Karpas-422 (cell line): ENCODE measurements at regions not wholly inside any gene's neighbourhood (a gene's known extent, or its start where the extent isn't known, plus 50 kb on each side); places are given as distances from the start of the nearest gene placed in this dataset.

Source experiments
- DNase-seq: peaks from one replicate; pipeline ENCODE4 v3.0.0-alpha.2; 2015
- H2AFZ ChIP-seq: fragments of 200-600 bp; sonication (generic); 2 replicates; pipeline ENCODE4 v1.6.1; 2014; ENCODE audit warnings: antibody characterized with exemption, low read length, mixed read lengths
- H3K27ac ChIP-seq: fragments of 200-600 bp; sonication (generic); 2 replicates; pipeline ENCODE4 v1.5.1; 2014; ENCODE audit warnings: mild to moderate bottlenecking, low read length, moderate library complexity
- H3K27me3 ChIP-seq: fragments of 200-600 bp; sonication (generic); 2 replicates; pipeline ENCODE4 v1.6.1; 2014; ENCODE audit warnings: low read length, mixed read lengths
- H3K36me3 ChIP-seq: fragments of 200-600 bp; sonication (generic); 2 replicates; pipeline ENCODE4 v1.6.1; 2014; ENCODE audit warnings: low read length, mixed read lengths; ENCODE audit not compliant: insufficient read depth
- H3K4me1 ChIP-seq: fragments of 200-600 bp; sonication (generic); 2 replicates; pipeline ENCODE4 v1.6.1; 2014; ENCODE audit warnings: mild to moderate bottlenecking, low read length, mixed read lengths
- H3K4me2 ChIP-seq: fragments of 200-600 bp; sonication (generic); 2 replicates; pipeline ENCODE4 v1.6.1; 2014; ENCODE audit warnings: low read length, low read depth, mild to moderate bottlenecking; ENCODE audit not compliant: poor library complexity, severe bottlenecking
- H3K4me3 ChIP-seq: fragments of 200-600 bp; sonication (generic); 2 replicates; pipeline ENCODE4 v1.5.1; 2014; ENCODE audit warnings: mild to moderate bottlenecking, antibody characterized with exemption, low read length, mixed read lengths
- H3K79me2 ChIP-seq: fragments of 200-600 bp; sonication (generic); 2 replicates; pipeline ENCODE4 v1.6.1; 2014; ENCODE audit warnings: mild to moderate bottlenecking, low read length, mixed read lengths
- H3K9ac ChIP-seq: fragments of 200-600 bp; sonication (generic); 2 replicates; pipeline ENCODE4 v1.6.0; 2014; ENCODE audit warnings: low read length
- H3K9me2 ChIP-seq: fragments of 200-600 bp; sonication (generic), shearing (Covaris generic); replicated peaks from 2 replicates; pipeline ENCODE4 v1.6.0; 2014; ENCODE audit warnings: mild to moderate bottlenecking, low read length, moderate library complexity; ENCODE audit not compliant: insufficient read depth
- H3K9me3 ChIP-seq: fragments of 300-700, 200-600 bp; sonication (generic); 2 replicates; pipeline ENCODE4 v1.6.1; 2014; ENCODE audit warnings: low read length, mixed read lengths
- H4K20me1 ChIP-seq: fragments of 200-600 bp; sonication (generic); 2 replicates; pipeline ENCODE4 v1.6.1; 2014; ENCODE audit warnings: mild to moderate bottlenecking, antibody characterized with exemption, low read length, low read depth; ENCODE audit not compliant: insufficient read depth

DNA sequence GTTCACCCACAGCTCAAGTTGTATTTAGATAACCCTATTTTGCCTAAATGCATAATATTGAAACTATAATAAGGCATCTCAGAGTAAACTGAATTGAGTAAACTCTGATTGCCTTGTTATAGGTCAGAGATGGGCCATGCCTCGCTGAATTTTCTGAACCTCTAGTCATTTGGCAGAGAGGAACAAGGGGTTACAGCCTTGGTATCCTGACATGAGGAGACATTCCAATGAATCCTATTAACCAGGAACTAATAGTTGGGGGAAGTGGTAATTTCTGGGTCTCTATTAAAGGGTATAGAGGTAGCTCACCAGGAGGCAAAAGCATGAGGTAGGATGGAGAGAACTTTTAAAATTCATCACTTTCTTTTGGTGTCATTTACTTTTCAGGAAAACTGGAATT lies 227.4 kb upstream of the CHST9 start:
- no peaks in the 10 kb centered on the region for H4K20me1 ChIP-seq
- H3K9me3 ChIP-seq: peaks cover 12% of the 10 kb centered on the region
- H3K4me3 ChIP-seq: no peak overlapping the region
- H3K27me3 ChIP-seq: no peaks in the 10 kb centered on the region
- no peak overlapping the region for H2AFZ ChIP-seq
- no peak overlapping the region for H3K4me2 ChIP-seq
- H3K9ac ChIP-seq: no peak overlapping the region
- H3K27ac ChIP-seq: no peak overlapping the region
- H3K36me3 ChIP-seq: no peaks in the 10 kb centered on the region
- no peaks in the 10 kb centered on the region for H3K4me1 ChIP-seq
- DNase-seq: no peak
- no peaks in the 10 kb centered on the region for H3K79me2 ChIP-seq
- no peaks in the 10 kb centered on the region for H3K9me2 ChIP-seq

DNA sequence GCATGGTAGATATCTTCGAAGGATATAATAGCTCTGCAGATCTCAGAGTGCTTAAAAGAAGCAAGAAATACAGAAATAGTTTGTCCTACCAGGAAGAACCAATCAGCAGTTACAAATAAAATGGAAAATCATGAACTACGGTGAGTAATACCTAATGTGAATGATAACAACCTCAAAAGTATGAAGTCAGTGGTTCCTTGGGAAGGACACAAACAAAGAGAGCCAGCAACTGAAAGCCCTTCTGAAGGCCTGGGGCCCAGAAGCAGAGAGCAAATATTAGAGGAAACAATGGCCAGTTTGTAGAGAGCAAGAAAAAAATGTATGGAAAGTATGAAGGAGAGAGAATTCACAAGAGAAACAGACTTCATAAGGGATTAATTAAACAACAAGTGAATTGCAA lies 226.8 kb upstream of the CHST9 start:
- no peaks in the 10 kb centered on the region for H3K36me3 ChIP-seq
- H3K9ac ChIP-seq: no peak overlapping the region
- no peaks in the 10 kb centered on the region for H4K20me1 ChIP-seq
- H3K4me1 ChIP-seq: no peaks in the 10 kb centered on the region
- no peak for DNase-seq
- no peaks in the 10 kb centered on the region for H3K9me2 ChIP-seq
- peaks cover 12% of the 10 kb centered on the region for H3K9me3 ChIP-seq
- no peak overlapping the region for H3K4me3 ChIP-seq
- H3K27me3 ChIP-seq: no peaks in the 10 kb centered on the region
- no peak overlapping the region for H2AFZ ChIP-seq
- H3K79me2 ChIP-seq: no peaks in the 10 kb centered on the region
- H3K4me2 ChIP-seq: no peak overlapping the region
- no peak overlapping the region for H3K27ac ChIP-seq

DNA sequence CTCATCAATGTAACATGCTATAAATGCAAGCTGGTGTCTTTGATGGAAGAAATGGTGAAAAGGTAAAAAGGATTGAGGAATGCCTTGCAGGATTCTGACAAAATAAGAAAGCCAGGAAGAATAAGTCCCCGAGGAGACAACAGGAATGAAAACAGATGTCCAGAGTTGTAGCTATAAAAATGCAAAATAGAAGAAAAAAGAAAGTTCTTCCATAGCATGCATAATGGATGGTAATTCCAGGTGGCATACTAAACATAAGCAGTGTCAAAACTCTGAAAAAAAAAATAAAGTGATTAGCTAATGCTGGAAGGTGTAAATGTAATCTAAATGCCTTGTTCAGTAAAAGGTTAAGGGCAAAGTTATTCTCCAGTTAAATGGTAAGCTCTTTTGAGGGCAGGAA lies 225.9 kb upstream of the CHST9 start:
- Histone ChIP-seq H4K20me1 (no peaks in the 10 kb centered on the region), H3K27me3 (no peaks in the 10 kb centered on the region), H3K9me3 (peaks cover 12% of the 10 kb centered on the region), H3K27ac (no peak overlapping the region), H3K9me2 (no peaks in the 10 kb centered on the region), H3K4me2 (no peak overlapping the region), H3K9ac (no peak overlapping the region), H3K36me3 (no peaks in the 10 kb centered on the region), H3K4me1 (no peaks in the 10 kb centered on the region), H3K4me3 (no peak overlapping the region), H2AFZ (no peak overlapping the region), H3K79me2 (no peaks in the 10 kb centered on the region)
- DNase-seq: no peak

DNA sequence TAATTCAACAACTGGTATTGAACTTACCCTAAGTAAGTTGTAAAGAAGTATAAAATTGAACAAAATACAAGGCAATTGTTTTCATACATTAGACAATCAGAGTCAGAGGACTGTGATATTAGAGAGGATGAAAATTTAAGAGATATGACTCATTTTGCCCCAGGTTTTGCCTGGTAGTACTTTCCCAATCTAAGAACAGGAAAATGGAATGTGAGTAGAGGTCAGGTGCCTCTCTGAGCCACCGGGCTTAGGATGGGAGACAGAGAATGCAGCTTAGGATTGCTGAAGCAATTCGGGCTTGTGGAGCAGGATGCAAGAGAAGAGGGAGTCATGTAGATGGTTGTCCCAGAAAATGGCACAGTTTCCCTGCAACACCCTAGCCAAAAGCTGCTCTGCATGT lies 219.7 kb upstream of the CHST9 start:
- Histone ChIP-seq H3K4me2 (no peak overlapping the region), H3K27me3 (no peaks in the 10 kb centered on the region), H3K36me3 (no peaks in the 10 kb centered on the region), H3K9ac (no peak overlapping the region), H3K9me2 (no peaks in the 10 kb centered on the region), H3K79me2 (no peaks in the 10 kb centered on the region), H3K27ac (no peak overlapping the region), H3K9me3 (peaks cover 8% of the 10 kb centered on the region), H3K4me3 (no peak overlapping the region), H3K4me1 (no peaks in the 10 kb centered on the region), H2AFZ (no peak overlapping the region), H4K20me1 (no peaks in the 10 kb centered on the region)
- DNase-seq: no peak

DNA sequence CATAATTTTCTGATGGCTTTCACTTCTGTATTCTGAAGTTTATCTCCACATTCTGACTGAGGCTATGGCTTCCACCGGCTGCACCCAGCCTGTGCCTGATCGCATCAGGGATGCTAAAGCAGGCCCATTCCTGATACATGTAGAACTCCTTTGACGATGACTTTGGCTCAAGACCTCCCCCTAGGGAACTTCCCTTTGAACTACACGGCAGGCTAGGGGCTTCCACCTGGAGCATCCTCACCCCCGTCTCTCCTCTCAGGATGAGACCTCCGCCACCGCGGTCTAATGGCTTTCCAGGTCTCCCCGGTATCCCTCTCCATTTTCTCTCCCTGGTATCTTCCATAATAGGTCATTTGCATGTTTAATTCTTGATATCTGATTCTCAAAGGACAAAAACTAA lies 214.9 kb upstream of the CHST9 start:
- Histone ChIP-seq H3K9me3 (peaks cover 4% of the 10 kb centered on the region), H3K4me1 (no peaks in the 10 kb centered on the region), H3K27me3 (no peaks in the 10 kb centered on the region), H3K27ac (no peak overlapping the region), H3K9me2 (no peaks in the 10 kb centered on the region), H3K36me3 (no peaks in the 10 kb centered on the region), H2AFZ (no peak overlapping the region), H3K9ac (no peak overlapping the region), H3K4me2 (no peak overlapping the region), H4K20me1 (no peaks in the 10 kb centered on the region), H3K4me3 (no peak overlapping the region), H3K79me2 (no peaks in the 10 kb centered on the region)
- no peak for DNase-seq

DNA sequence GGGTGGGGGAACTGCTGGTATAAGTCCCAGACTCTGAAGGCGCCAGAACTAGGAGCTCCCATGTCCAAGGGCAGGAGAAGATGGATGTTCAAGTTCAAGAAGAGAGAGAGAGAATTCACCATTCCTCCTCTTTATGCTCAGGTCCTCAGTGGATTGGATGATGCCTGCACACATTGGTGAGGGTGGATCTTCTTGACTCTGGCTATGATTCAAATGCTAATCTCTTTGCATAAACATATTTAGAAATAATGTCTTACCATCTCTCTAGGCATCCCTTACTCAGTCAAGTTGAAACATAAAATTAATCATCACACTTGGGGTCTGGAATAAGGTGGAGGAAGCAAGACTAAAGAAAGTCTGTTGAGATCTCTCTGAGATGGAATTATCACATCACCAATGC lies 210.6 kb upstream of the CHST9 start:
- no peak for DNase-seq
- Histone ChIP-seq H3K4me1 (no peaks in the 10 kb centered on the region), H3K9me3 (peaks cover 4% of the 10 kb centered on the region; the same call in 1 of the 2 replicates), H3K36me3 (no peaks in the 10 kb centered on the region), H3K27ac (no peak overlapping the region), H3K9ac (no peak overlapping the region), H3K27me3 (no peaks in the 10 kb centered on the region), H4K20me1 (no peaks in the 10 kb centered on the region), H3K9me2 (no peaks in the 10 kb centered on the region), H2AFZ (no peak overlapping the region), H3K79me2 (no peaks in the 10 kb centered on the region), H3K4me3 (no peak overlapping the region), H3K4me2 (no peak overlapping the region)

DNA sequence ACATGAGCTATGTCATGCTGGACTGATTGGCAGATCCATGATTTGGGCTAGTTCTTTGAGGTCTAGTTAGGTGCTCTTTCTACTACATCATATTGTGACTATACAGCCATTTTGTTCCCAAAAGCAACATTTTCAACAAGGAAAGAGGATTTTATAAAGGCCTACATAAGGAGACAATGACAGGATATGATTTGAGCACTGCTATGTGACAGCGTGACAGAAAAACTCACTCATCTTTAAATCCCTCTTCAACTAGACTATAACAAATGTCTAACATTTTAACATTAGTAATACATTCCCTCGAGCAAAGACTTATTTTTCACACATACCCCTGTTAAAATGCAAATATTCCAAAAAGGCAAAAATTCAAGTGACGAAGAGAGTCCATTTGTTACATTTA lies 209.6 kb upstream of the CHST9 start:
- no peaks in the 10 kb centered on the region for H3K36me3 ChIP-seq
- H3K4me2 ChIP-seq: no peak overlapping the region
- H4K20me1 ChIP-seq: no peaks in the 10 kb centered on the region
- H3K27me3 ChIP-seq: no peaks in the 10 kb centered on the region
- no peak overlapping the region for H3K27ac ChIP-seq
- no peak overlapping the region for H2AFZ ChIP-seq
- no peaks in the 10 kb centered on the region for H3K79me2 ChIP-seq
- no peak overlapping the region for H3K4me3 ChIP-seq
- H3K4me1 ChIP-seq: no peaks in the 10 kb centered on the region
- no peak for DNase-seq
- H3K9ac ChIP-seq: no peak overlapping the region
- no peaks in the 10 kb centered on the region for H3K9me2 ChIP-seq
- H3K9me3 ChIP-seq: peaks cover 4% of the 10 kb centered on the region; the same call in 1 of the 2 replicates

DNA sequence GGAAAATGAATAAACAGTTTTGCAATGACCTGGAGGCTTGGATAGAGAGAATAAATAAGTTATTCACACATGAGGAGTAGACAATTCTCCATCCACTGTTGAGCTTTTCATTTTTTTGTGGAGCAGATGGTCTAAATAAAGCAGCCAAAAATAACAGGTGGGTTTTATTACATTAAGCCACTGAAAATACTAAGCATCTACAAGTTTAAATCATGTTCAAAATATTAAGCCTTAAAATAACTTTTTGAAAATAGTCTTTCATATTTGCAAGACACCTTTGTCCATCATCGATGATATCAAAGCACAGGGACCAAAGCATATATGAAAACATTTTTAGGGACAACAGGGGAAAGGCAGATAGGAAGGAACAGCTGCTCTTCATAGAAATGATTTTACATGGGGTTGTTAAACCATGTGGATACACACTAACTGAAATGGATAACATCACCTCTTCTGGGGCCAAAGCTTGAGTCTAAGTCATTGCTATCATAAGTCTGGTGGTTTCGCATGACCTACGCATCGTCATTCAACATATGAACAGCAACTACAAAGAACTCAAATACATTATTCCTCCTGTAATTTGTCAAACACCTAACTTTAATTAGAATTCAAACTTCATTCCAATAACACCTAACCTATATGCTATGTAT lies 197.6 kb upstream of the CHST9 start:
- H3K79me2 ChIP-seq: no peaks in the 10 kb centered on the region
- no peak overlapping the region for H3K4me3 ChIP-seq
- no peaks in the 10 kb centered on the region; the same call in 1 of the 2 replicates for H3K9me2 ChIP-seq
- H3K27me3 ChIP-seq: no peaks in the 10 kb centered on the region
- H3K4me2 ChIP-seq: no peak overlapping the region
- DNase-seq: no peak
- H2AFZ ChIP-seq: no peak overlapping the region
- no peaks in the 10 kb centered on the region; the same call in 1 of the 2 replicates for H3K9me3 ChIP-seq
- no peak overlapping the region for H3K27ac ChIP-seq
- H3K4me1 ChIP-seq: no peaks in the 10 kb centered on the region
- H3K9ac ChIP-seq: no peak overlapping the region
- H4K20me1 ChIP-seq: no peaks in the 10 kb centered on the region
- H3K36me3 ChIP-seq: no peaks in the 10 kb centered on the region
